MM.1S (cell line): ENCODE measurements at regions not wholly inside any gene's neighbourhood (a gene's known extent, or its start where the extent isn't known, plus 50 kb on each side); places are given as distances from the start of the nearest gene placed in this dataset.
"Not testable (repeated sequence)": the region's sequence is repeated elsewhere in the genome, so short reads cannot be mapped to it uniquely, and the experiment has no call there.

ENCODE experiments used
- DNase-seq: peaks from one replicate; pipeline ENCODE4 v3.0.0-alpha.2; 2015
- H2AFZ ChIP-seq: fragments of 300-600 bp; sonication (generic); 2 replicates; pipeline ENCODE4 v1.6.0; 2016; ENCODE audit warnings: antibody characterized with exemption, low read length
- H3F3A ChIP-seq: fragments of 300-600 bp; sonication (generic); 2 replicates; pipeline ENCODE4 v1.6.1; 2016; ENCODE audit warnings: mild to moderate bottlenecking, antibody characterized with exemption, low read length, moderate library complexity, mixed read lengths; ENCODE audit not compliant: insufficient read depth
- H3K27ac ChIP-seq: fragments of 300-600 bp; sonication (generic); 2 replicates; pipeline ENCODE4 v1.5.1; 2016; ENCODE audit warnings: mild to moderate bottlenecking, low read length
- H3K27me3 ChIP-seq: fragments of 300-600 bp; sonication (generic); replicated peaks from 2 replicates; pipeline ENCODE4 v1.6.0; 2016; ENCODE audit warnings: low read length; ENCODE audit not compliant: insufficient read depth
- H3K36me3 ChIP-seq: fragments of 300-600 bp; sonication (generic); replicated peaks from 2 replicates; pipeline ENCODE4 v1.6.1; 2016; ENCODE audit warnings: mild to moderate bottlenecking, low read length, mixed read lengths; ENCODE audit not compliant: insufficient read depth
- H3K4me1 ChIP-seq: fragments of 300-600 bp; sonication (generic); 2 replicates; pipeline ENCODE4 v1.6.1; 2016; ENCODE audit warnings: low read length, mixed read lengths
- H3K4me2 ChIP-seq: fragments of 300-600 bp; sonication (generic); 2 replicates; pipeline ENCODE4 v1.6.0; 2016; ENCODE audit warnings: low read depth, low read length
- H3K4me3 ChIP-seq: fragments of 300-600 bp; sonication (generic); 2 replicates; pipeline ENCODE4 v1.5.1; 2016; ENCODE audit warnings: low read length, mixed read lengths
- H3K79me2 ChIP-seq: fragments of 300-600 bp; sonication (generic); 2 replicates; pipeline ENCODE4 v1.6.1; 2016; ENCODE audit warnings: mixed run types, low read length, mixed read lengths
- H3K9ac ChIP-seq: fragments of 300-600 bp; sonication (generic); 2 replicates; pipeline ENCODE4 v1.6.1; 2016; ENCODE audit warnings: low read length, mixed read lengths
- H3K9me2 ChIP-seq: fragments of 300-600 bp; sonication (generic); replicated peaks from 2 replicates; pipeline ENCODE4 v1.6.1; 2016; ENCODE audit warnings: mild to moderate bottlenecking, low read length, mixed read lengths; ENCODE audit not compliant: insufficient read depth
- H3K9me3 ChIP-seq: fragments of 300-600 bp; sonication (generic); replicated peaks from 2 replicates; pipeline ENCODE4 v1.6.1; 2016; ENCODE audit warnings: mild to moderate bottlenecking, low read length, mixed read lengths; ENCODE audit not compliant: insufficient read depth
- H4K20me1 ChIP-seq: fragments of 300-600 bp; sonication (generic); 2 replicates; pipeline ENCODE4 v1.6.1; 2016; ENCODE audit warnings: mild to moderate bottlenecking, low read length, moderate library complexity, mixed read lengths; ENCODE audit not compliant: insufficient read depth
- EZH2 ChIP-seq: fragments of 300-600 bp; sonication (generic); optimal IDR thresholded peaks from 2 replicates; pipeline ENCODE3; 2017; ENCODE audit warnings: low read depth, mild to moderate bottlenecking, antibody characterized with exemption, low read length, mixed read lengths
- EZH2phosphoT487 ChIP-seq: fragments of 300-600 bp; sonication (generic); IDR thresholded peaks from 2 replicates; pipeline ENCODE4 v1.6.1; 2018; ENCODE audit warnings: antibody characterized with exemption, low read length
- TF ChIP-seq, protein P1 (sequence below): fragments of 300-600 bp; sonication (generic); IDR thresholded peaks from 2 replicates; pipeline ENCODE4 v1.5.1; 2016; ENCODE audit warnings: antibody characterized with exemption, low read length, mixed read lengths

GRCh38 chr2:44061876-44062275 is 66.1 kb upstream of the LRPPRC start:
- H3K4me1 ChIP-seq: no peaks in the 10 kb centered on the region
- no peaks in the 10 kb centered on the region for H3K79me2 ChIP-seq
- H3K9ac ChIP-seq: no peak overlapping the region
- no peaks in the 10 kb centered on the region for H3F3A ChIP-seq
- H4K20me1 ChIP-seq: no peaks in the 10 kb centered on the region
- H3K36me3 ChIP-seq: no peaks in the 10 kb centered on the region
- no peak overlapping the region for H3K4me3 ChIP-seq
- H3K9me3 ChIP-seq: no peaks in the 10 kb centered on the region
- TF ChIP-seq EZH2: no peak
- no peak for TF ChIP-seq EZH2phosphoT487
- TF ChIP-seq, protein P1, sequence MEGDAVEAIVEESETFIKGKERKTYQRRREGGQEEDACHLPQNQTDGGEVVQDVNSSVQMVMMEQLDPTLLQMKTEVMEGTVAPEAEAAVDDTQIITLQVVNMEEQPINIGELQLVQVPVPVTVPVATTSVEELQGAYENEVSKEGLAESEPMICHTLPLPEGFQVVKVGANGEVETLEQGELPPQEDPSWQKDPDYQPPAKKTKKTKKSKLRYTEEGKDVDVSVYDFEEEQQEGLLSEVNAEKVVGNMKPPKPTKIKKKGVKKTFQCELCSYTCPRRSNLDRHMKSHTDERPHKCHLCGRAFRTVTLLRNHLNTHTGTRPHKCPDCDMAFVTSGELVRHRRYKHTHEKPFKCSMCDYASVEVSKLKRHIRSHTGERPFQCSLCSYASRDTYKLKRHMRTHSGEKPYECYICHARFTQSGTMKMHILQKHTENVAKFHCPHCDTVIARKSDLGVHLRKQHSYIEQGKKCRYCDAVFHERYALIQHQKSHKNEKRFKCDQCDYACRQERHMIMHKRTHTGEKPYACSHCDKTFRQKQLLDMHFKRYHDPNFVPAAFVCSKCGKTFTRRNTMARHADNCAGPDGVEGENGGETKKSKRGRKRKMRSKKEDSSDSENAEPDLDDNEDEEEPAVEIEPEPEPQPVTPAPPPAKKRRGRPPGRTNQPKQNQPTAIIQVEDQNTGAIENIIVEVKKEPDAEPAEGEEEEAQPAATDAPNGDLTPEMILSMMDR: no peak
- no peaks in the 10 kb centered on the region for H3K27me3 ChIP-seq
- no peak for DNase-seq
- no peak overlapping the region for H2AFZ ChIP-seq
- H3K27ac ChIP-seq: no peak overlapping the region
- H3K4me2 ChIP-seq: no peak overlapping the region
- no peaks in the 10 kb centered on the region for H3K9me2 ChIP-seq

- no peak overlapping the region for H3K9ac ChIP-seq
- H3K27me3 ChIP-seq: no peaks in the 10 kb centered on the region
- H3F3A ChIP-seq: no peaks in the 10 kb centered on the region
- no peak for DNase-seq
- no peak overlapping the region for H3K4me2 ChIP-seq
- H4K20me1 ChIP-seq: no peaks in the 10 kb centered on the region
- no peak overlapping the region for H2AFZ ChIP-seq
- no peaks in the 10 kb centered on the region for H3K79me2 ChIP-seq
- H3K9me3 ChIP-seq: no peaks in the 10 kb centered on the region
- no peaks in the 10 kb centered on the region for H3K36me3 ChIP-seq
- H3K4me1 ChIP-seq: no peaks in the 10 kb centered on the region
- no peak overlapping the region for H3K4me3 ChIP-seq
- H3K9me2 ChIP-seq: no peaks in the 10 kb centered on the region
- no peak overlapping the region for H3K27ac ChIP-seq
- TF ChIP-seq EZH2phosphoT487: no peak
- no peak for TF ChIP-seq EZH2
- TF ChIP-seq, protein P1: no peak
Observed at GRCh38 chr2:44063033-44063432, 67.2 kb upstream of the LRPPRC start.

- H3K36me3 ChIP-seq: not testable (repeated sequence)
Observed at GRCh38 chr2:44064281-44064680, 68.5 kb upstream of the LRPPRC start.

DNA sequence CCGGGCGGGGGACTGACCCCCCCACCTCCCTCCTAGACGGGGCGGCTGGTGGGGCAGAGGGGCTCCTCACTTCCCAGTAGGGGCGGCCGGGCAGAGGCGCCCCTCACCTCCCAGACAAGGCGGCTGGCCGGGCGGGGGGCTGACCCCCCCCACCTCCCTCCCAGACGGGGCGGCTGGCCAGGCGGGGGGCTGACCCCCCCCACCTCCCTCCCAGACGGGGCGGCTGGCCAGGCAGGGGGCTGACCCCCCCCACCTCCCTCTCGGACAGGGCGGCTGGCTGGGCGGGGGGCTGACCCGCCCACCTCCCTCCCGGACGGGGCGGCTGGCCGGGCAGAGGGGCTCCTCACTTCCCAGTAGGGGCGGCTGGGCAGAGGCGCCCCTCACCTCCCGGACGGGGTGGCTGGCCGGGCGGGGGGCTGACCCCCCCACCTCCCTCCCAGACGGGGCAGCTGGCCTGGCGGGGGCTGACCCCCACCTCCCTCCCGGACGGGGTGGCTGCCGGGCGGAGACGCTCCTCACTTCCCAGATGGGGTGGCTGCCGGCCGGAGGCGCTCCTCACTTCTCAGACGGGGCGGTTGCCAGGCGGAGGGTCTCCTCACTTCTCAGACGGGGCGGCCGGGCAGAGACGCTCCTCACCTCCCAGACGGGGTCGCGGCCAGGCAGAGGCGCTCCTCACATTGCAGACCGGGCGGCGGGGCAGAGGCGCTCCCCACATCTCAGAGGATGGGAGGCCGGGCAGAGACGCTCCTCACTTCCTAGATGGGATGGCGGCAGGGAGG is 71.4 kb upstream of the LRPPRC start:
- not testable (repeated sequence) for H3K27ac ChIP-seq, H3F3A ChIP-seq, H4K20me1 ChIP-seq, H3K4me1 ChIP-seq, H3K9me2 ChIP-seq, H3K4me2 ChIP-seq, H3K4me3 ChIP-seq, H3K9me3 ChIP-seq, H3K79me2 ChIP-seq, H3K27me3 ChIP-seq, H2AFZ ChIP-seq, H3K36me3 ChIP-seq, H3K9ac ChIP-seq, DNase-seq

More at GRCh38 chr2:44064281-44064680, 68.5 kb upstream of the LRPPRC start:
- H3K9me3 ChIP-seq, H3K9me2 ChIP-seq, H3K9ac ChIP-seq, H3K4me1 ChIP-seq, H3K27me3 ChIP-seq, H3K27ac ChIP-seq, H3K79me2 ChIP-seq, DNase-seq, H3K4me3 ChIP-seq, H3K4me2 ChIP-seq, H4K20me1 ChIP-seq, H3F3A ChIP-seq, H2AFZ ChIP-seq: not testable (repeated sequence)

- H3F3A ChIP-seq, H3K9me3 ChIP-seq, H4K20me1 ChIP-seq, H3K9me2 ChIP-seq, H3K4me1 ChIP-seq, H2AFZ ChIP-seq, H3K27ac ChIP-seq, H3K79me2 ChIP-seq, H3K27me3 ChIP-seq, H3K9ac ChIP-seq, DNase-seq, H3K4me3 ChIP-seq, H3K4me2 ChIP-seq, H3K36me3 ChIP-seq: not testable (repeated sequence)
Observed at GRCh38 chr2:44067791-44068181, 72.0 kb upstream of the LRPPRC start.
